ENCODE measurements at regions not wholly inside any gene's neighbourhood (a gene's known extent, or its start where the extent isn't known, plus 50 kb on each side); places are given as distances from the start of the nearest gene placed in this dataset.

DNA sequence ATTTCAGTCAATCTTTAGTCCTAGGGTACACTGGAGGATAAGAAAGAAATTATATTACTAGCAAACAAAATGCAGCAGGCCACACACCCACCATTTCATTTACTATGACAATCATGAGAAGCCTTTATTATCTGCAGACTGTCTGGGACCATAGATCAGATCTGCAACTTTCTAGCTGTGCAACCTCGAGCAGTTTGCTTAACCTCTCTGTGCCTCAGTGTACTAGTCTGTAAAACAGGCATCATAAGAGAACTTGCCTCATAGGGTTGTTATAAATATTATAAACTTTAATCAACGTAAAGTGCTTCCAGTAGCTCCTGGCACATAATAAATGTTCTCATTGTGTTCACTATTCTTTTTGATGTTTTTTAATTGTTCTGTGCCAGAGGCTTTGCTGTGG lies 128.2 kb upstream of the C1QTNF7 start:
- TF ChIP-seq, protein P1, sequence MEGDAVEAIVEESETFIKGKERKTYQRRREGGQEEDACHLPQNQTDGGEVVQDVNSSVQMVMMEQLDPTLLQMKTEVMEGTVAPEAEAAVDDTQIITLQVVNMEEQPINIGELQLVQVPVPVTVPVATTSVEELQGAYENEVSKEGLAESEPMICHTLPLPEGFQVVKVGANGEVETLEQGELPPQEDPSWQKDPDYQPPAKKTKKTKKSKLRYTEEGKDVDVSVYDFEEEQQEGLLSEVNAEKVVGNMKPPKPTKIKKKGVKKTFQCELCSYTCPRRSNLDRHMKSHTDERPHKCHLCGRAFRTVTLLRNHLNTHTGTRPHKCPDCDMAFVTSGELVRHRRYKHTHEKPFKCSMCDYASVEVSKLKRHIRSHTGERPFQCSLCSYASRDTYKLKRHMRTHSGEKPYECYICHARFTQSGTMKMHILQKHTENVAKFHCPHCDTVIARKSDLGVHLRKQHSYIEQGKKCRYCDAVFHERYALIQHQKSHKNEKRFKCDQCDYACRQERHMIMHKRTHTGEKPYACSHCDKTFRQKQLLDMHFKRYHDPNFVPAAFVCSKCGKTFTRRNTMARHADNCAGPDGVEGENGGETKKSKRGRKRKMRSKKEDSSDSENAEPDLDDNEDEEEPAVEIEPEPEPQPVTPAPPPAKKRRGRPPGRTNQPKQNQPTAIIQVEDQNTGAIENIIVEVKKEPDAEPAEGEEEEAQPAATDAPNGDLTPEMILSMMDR (IDR thresholded peaks at IDR 0.05; ENCODE audit: insufficient read depth, low read depth, low read length), result no peak
- TF ChIP-seq EZH2 (IDR thresholded peaks at IDR 0.05; ENCODE audit: insufficient read depth, low read length), result no peak

All from astrocyte (in vitro differentiated cells and primary cell).